GM04503 (cell line): ENCODE measurements at regions not wholly inside any gene's neighbourhood (a gene's known extent, or its start where the extent isn't known, plus 50 kb on each side); places are given as distances from the start of the nearest gene placed in this dataset.
A peak's percentile ranks its signal among the peaks of the same experiment; 100 is the strongest.

ENCODE experiments used
- DNase-seq: peaks from one replicate; pipeline ENCODE4 v3.0.0-alpha.2; 2012; ENCODE audit warnings: low read depth

DNA sequence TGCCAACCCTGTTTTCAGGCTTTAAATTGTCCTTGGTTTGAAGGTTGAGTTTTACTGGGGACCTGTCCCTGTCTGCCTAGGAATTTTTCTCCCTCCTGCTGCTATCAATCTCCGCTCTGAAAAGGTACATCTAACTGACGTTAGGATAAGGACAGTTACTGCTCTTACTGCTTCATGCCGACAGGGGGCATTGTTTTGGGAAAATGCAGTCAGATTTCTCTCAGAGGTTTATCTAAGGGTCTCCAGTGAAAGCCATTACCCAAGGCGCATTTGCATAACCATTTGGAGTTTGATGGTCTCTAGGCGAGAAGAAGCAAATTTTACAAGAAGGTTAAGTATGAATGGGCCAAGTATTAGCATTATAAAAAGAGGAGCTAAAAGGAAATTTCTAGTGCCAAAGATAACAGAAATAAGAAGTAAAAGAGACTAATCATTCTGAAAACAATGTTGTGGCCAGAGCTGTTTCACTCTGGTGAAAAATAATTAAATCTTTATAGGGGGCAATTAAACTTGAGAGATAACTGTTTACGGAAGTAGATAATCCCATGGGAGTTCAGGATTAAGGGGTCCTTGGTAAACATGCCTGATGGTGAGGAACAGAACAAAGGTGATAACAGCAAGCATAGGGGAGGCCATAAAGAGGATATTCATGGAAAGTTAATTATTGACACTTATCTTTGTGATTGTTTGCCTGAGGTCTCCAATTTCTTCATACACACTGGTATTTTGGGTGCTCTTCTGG, 605.0 kb downstream of the MTRR start:
- DNase-seq, result no peak

DNA sequence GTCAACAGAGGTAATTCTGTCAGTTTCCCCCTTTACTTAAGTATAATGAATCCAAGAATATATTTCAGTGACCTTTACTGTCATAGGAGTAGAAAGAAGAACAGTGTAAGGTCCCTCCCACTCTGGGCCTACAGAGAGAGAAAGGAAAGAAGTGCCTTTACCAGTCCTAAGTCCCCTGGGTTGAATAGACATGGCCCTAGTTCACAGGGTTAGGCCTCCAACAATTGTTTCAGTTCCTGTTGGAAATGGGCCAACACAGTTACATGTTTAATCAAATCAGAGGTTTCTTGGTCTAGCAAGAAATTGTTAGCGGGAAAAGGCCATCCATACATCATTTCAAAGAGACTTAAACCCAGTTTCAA, 605.6 kb downstream of the MTRR start:
- DNase-seq, result no peak

DNA sequence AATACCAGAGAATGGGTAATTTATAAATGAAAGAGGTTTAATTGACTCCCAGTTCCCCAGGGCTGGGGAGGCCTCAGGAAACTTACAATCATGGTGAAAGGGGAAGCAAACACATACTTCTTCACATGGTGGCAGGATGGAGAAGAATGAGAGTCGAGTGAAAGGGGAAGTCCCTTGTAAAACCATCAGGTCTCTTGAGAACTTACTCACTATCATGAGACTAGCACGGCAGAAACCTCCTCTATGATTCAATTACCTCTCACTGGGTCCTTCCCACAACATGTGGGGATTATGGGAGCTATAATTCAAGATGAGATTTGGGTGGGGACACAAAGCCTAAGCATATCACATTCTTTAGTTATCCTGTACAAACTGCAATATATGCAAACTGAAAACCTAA, 609.4 kb downstream of the MTRR start:
- DNase-seq, result no peak

DNA sequence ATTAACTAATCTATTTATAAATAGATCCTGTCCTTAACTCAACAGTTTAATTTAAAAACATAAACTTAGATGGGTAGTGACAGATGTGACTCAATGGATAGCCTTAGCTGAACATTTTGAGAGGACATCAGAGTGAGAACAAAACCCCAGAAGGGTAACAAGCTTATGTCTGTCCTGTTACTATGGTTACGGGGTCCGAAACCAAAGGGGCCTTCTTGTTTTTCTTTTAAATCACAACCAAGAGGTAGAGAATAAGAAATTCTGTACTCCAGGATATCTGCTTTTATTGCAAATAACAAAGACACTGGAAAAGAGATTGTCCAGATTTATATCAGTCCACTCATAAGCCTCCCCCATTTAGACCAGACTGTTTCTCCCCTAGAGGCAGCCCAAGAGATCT, 612.1 kb downstream of the MTRR start:
- DNase-seq, result no peak

- peak; percentile 3 for DNase-seq
Measured at GRCh38 chr5:8491254-8491653, 622.3 kb downstream of the MTRR start.

- DNase-seq, result no peak
Measured at GRCh38 chr5:8493176-8493575, 624.2 kb downstream of the MTRR start.

DNA sequence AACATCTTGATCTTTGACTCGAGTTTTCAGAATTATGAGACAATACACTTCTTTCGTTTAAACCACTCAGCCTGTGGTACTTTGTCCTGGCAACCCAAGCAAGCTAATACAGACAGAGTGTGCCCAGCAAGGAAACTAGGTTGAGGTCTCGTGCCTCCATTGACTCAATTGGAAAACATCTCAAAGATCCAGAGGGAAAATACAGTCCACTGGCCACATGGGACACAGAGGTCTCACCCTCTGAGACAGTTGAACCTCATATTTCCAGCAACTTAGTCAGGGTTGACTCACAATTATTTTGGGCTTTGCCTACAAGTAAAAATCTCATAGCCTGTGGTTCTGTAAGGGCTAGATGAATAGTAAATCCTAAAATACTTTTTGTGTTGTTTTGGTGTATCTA, 631.5 kb downstream of the MTRR start:
- DNase-seq, result peak; percentile 9

DNA sequence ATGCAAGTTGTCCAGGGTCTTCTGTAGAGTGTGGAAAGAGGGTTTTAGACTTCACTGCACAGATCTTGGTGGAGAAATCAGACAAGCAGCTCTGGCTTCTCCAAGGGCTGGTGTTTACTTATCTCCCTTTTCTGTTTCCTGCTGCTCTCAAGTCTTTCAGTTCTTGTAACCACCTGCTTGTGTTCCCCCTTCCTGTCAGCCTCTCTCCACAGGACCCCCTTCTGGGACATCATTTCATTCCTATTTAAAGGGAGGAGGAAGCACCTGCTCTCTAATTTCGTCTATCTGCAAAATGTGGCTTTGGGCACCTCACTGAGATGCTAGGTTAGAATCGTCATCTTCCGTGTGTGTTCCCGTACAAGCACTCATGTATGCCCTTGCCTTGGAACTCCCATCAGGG, 636.2 kb downstream of the MTRR start:
- no peak for DNase-seq

DNA sequence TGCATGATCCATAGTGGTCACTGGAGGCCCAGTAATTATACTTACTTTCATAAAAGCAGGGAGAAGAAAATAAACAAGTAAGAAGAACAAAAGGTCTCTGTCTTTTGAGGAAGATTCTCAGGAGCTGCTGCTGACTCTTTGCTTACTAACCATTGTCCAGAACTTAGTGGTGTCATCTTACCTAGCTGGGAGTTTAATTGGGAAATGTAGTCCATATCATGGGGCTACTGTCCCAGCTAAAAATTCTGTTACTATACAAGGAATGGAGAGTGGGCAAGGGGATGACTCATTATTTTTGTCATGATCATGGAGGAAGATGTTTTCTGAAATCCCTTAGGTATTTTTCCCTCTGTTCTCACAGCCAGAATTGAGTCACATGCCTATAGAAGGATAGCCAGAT, 639.3 kb downstream of the MTRR start:
- DNase-seq, result no peak

DNA sequence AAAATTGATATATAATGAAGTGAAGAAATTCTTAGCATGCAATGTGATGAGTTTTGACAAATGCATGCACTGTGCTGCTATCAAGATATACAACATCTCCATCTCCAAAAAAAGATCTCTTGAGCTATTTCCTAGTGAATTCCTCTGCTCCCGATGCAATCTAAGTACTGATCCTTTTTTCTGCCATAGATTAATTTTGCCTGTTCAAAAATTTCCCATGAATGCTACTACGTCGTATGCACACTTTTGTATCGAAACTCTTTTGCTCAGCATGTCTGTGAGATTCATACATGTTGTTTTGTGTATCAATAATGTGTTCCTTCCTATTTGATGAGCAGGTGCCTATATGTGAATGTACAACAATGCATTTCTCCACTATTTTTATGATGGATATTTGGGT, 647.4 kb downstream of the MTRR start:
- no peak for DNase-seq

DNA sequence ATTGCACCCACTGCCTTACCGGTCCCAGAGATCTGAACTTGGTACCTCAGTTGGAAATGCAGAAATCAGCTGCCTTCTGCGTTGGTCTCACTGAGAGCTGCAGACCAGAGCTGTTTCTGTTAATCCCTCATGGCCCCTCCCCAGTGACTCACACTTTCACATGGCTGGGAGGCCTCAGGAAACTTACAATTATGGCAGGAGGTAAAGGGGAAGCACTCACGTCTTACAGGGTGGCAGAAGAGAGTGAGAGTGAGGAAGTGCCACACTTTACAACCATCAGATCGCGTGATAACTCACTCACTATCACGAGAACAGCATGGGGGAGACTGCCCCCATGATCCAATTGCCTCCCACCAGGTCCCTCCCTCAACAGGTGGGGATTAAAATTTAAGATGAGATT, 648.5 kb downstream of the MTRR start:
- no peak for DNase-seq

GRCh38 chr5:8520917-8521316, 652.0 kb downstream of the MTRR start:
- DNase-seq, result no peak

GRCh38 chr5:8521991-8522390, 653.0 kb downstream of the MTRR start:
- DNase-seq, result no peak

GRCh38 chr5:8522646-8523045, 653.7 kb downstream of the MTRR start:
- no peak for DNase-seq

DNA sequence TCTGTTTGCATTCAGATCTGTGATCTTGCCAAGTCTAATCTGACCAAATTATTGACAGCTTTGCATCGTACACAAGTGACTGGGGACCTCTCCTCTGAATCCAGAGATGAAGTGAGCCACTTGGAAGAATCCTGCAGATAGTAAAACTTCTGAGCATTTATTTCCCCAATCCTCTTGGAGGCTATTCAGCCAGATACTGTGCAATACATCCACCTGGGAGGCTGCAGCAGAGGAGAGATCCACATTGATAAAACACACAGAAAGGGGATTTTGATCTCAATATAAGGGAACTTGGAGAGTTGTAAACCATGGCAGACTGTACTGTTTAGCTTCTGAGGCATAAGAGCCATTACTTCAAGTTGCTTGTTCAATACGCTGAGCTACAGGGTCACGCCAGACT, 654.6 kb downstream of the MTRR start:
- DNase-seq, result no peak

DNA sequence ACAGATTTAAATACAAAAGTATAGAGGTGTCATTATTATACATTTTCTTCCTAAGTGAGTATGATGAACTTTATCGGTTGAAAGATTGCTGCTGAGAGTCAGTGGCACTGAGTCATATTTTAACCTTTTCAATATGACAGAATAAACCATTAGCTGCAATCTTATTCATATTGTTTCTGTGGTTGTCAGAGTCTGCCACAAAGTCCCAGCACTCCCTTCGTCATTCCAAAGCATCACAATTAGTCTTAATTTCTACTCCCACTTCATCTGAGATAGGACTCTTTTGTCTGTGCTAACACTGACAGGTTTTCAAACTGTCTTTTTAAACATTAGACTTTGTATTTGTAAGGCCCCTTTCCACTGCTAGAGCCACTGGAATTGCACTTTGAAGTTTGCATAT, 656.9 kb downstream of the MTRR start:
- no peak for DNase-seq

DNA sequence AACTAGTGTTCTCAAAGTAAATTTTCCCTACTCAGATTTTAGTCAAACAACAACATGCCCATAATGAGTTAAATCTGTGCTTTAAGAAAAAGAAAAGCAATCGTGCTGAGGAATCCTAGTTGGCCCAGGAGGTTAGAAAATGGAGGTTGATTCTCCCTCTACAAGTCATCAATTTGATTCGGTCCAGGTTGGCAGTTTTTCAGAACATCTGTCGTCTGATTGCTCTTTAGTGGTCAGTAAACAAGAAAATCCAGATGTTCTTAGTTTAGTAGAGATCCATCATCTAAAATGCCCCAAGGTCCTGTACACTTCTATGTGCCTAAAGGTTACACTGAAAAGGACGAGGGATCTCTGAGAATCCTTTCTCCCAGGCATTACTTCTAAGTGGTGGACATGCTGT, 659.2 kb downstream of the MTRR start:
- DNase-seq, result no peak

- no peak for DNase-seq
Measured at GRCh38 chr5:8538821-8539220, 669.9 kb downstream of the MTRR start.

GRCh38 chr5:8540317-8540716, 671.4 kb downstream of the MTRR start:
- DNase-seq, result no peak

DNA sequence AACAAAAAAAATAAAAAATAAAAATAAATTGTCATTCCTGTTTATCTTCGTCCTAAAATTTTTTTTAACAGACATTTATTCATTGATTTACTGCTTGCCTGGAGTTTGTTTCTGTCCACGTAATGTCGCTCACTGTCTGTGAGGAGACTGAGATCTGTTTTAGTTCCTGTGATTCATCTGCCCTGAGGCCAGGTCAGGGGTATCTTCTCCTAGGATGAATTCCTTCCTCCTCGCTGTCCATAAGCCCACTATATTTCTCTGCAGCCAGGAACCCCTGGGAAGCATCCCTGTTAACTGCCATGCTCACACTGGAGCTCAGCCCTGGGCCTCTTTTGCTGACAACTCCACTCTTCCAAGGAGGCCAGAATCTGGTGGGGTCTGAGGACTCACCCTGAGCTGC, 682.0 kb downstream of the MTRR start:
- no peak for DNase-seq

DNA sequence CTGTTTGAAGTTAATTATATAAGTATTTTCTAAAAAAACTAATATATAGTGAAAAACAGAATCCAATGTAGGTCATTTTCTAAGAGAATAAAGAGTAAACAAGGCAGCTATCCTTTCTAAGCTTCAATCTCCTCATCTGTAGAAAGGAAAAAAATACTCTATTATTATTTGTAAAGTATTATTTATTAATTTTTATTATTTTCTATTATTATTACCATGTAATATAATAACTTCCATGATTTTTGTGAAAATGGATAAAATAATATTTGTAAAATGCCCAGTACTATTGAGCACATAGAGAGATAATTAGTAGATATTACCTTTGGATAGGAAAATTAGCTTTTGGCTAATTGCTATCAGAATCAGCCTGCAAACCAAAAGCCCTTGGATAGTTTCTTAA, 684.4 kb downstream of the MTRR start:
- DNase-seq, result no peak

- DNase-seq, result no peak
Measured at GRCh38 chr5:8557728-8558127, 688.8 kb downstream of the MTRR start.

- DNase-seq, result no peak
Measured at GRCh38 chr5:8560776-8561175, 691.8 kb downstream of the MTRR start.

GRCh38 chr5:8561224-8561840, 692.4 kb downstream of the MTRR start:
- DNase-seq, result no peak
